ENCODE measurements at regions not wholly inside any gene's neighbourhood (a gene's known extent, or its start where the extent isn't known, plus 50 kb on each side); places are given as distances from the start of the nearest gene placed in this dataset.

GRCh38 chr5:133709209-133709725 is 96.9 kb upstream of the FSTL4 start:
- TF ChIP-seq POLR2A (IDR thresholded peaks at IDR 0.05): no peak
- TF ChIP-seq CTCF (IDR thresholded peaks at IDR 0.05): no peak

Data from thyroid gland (tissue), 4 donors.